K562 (cell line): ENCODE measurements at regions not wholly inside any gene's neighbourhood (a gene's known extent, or its start where the extent isn't known, plus 50 kb on each side); places are given as distances from the start of the nearest gene placed in this dataset.
A peak's percentile ranks its signal among the peaks of the same experiment; 100 is the strongest.

ENCODE experiments used
- MITF ChIP-seq: IDR thresholded peaks from 2 replicates; pipeline ENCODE4 v1.6.1; 2014; ENCODE audit warnings: antibody characterized with exemption
- REST ChIP-seq, 2 experiments: fragments of 450-650 bp; formaldehyde crosslinking in 1 of 2; IDR thresholded peaks; 2 replicates each; pipeline versions ENCODE4 v1.4.0 to v1.6.1; 2014 to 2020; ENCODE audit warnings: mild to moderate bottlenecking in 2 of 2, borderline replicate concordance in 1 of 2, low read depth in 1 of 2

GRCh38 chr2:157989227-157989626 lies 112.4 kb upstream of the UPP2 start (continued):
- TF ChIP-seq REST (IDR thresholded peaks at IDR 0.05; ENCODE audit: borderline replicate concordance) = peak; percentile 76
- TF ChIP-seq REST (CRISPR knock-in tag; IDR thresholded peaks at IDR 0.05; ENCODE audit: low read depth) = no peak
- TF ChIP-seq MITF = no peak
